ENCODE measurements at regions not wholly inside any gene's neighbourhood (a gene's known extent, or its start where the extent isn't known, plus 50 kb on each side); places are given as distances from the start of the nearest gene placed in this dataset.

DNA sequence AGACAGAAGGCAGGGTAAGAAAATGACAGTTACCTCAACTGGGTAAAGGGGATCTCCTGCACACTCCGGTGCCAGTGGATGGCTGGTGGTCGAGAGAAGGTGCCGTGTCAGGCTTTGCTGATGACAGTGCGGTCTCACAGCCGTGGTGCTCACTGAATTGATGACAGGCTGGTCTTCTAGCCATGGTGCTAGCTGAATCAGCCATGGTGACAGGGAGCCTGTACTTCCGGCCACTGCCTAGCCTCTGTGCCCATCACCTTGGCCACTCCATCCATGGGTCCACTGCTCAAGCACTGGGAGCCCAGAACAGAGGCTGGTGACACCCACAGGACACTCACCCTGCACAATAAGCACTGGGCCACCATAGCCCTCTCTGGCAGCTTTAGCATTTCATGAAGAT, 315.9 kb downstream of the FBXO15 start:
- TF ChIP-seq, protein P1, sequence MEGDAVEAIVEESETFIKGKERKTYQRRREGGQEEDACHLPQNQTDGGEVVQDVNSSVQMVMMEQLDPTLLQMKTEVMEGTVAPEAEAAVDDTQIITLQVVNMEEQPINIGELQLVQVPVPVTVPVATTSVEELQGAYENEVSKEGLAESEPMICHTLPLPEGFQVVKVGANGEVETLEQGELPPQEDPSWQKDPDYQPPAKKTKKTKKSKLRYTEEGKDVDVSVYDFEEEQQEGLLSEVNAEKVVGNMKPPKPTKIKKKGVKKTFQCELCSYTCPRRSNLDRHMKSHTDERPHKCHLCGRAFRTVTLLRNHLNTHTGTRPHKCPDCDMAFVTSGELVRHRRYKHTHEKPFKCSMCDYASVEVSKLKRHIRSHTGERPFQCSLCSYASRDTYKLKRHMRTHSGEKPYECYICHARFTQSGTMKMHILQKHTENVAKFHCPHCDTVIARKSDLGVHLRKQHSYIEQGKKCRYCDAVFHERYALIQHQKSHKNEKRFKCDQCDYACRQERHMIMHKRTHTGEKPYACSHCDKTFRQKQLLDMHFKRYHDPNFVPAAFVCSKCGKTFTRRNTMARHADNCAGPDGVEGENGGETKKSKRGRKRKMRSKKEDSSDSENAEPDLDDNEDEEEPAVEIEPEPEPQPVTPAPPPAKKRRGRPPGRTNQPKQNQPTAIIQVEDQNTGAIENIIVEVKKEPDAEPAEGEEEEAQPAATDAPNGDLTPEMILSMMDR (conservative IDR thresholded peaks at IDR 0.05), result no peak
- TF ChIP-seq ZFX (IDR thresholded peaks at IDR 0.05), result no peak

All from C4-2B (cell line).